ENCODE measurements at regions not wholly inside any gene's neighbourhood (a gene's known extent, or its start where the extent isn't known, plus 50 kb on each side); places are given as distances from the start of the nearest gene placed in this dataset.
"Not testable (repeated sequence)": the region's sequence is repeated elsewhere in the genome, so short reads cannot be mapped to it uniquely, and the experiment has no call there.

- no peak for DNase-seq (ENCODE audit: low spot score)
Measured at GRCh38 chr14:48052973-48053372, 377.6 kb upstream of the MDGA2 start.

- DNase-seq (ENCODE audit: low spot score) = no peak
Measured at GRCh38 chr14:48035836-48036235, 360.4 kb upstream of the MDGA2 start.

DNA sequence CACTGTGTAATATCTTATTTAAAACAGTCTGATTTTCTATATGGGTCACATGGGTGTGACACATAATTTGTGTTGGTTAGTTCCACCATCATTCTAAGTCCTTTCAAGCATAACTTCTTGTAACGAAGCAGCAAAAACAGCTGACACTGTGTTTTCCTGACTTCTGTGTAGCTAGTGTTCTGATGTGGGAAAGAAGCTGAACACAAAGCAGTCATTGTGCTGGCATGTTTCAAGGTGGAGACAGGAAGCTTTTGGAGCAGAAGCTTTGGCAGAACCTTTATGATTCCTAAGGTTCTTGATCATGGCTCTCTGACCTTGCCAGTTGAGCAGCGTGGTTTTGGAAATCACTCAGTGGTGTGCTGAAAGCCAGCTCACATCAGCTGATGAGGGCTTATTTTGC is 351.7 kb upstream of the MDGA2 start:
- no peak for DNase-seq (ENCODE audit: low spot score)

- no peak for DNase-seq (ENCODE audit: low spot score)
Measured at GRCh38 chr14:48023881-48024280, 348.5 kb upstream of the MDGA2 start.

GRCh38 chr14:48011484-48011883 is 336.1 kb upstream of the MDGA2 start:
- not testable (repeated sequence) for DNase-seq (ENCODE audit: low spot score)

DNA sequence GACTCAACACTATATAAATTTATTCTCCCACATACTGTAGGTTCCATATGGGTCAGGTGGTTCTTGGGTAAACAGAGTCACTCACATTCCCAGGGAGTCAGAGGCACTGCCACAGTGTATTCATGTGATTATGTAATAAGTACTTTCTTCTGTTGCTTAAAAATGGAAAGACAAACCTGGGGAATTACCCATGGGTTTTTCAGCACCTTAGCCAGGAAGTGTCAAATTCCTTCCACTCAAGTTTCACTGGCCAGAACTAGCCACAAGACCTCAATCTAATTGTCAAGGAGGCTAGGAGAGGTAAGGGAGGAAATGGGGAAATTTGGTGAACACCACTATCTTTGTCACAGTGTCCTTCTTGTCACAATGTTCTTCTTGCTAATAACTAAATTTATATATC is 333.2 kb upstream of the MDGA2 start:
- DNase-seq (ENCODE audit: low spot score) = no peak

DNA sequence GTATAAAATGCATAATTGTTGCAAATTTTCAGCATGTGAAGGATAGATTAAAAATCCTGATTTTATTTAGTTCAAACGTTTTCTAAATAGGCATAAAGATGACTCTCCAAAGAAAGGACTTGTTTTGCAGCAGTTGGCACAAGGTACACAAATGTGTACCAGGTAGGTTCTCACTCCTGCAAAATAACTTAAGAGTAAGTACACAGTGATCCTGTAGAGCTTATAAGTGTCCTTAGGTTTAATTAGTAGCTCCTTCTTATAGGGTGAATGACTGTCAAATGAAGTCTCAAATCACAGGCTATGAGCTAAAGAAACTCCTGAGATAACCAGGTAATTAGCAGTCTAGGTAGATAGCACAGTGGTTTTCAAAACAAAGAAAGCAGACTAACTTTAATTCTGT is 330.6 kb upstream of the MDGA2 start:
- no peak for DNase-seq (ENCODE audit: low spot score)

GRCh38 chr14:47993883-47994282 is 318.5 kb upstream of the MDGA2 start:
- no peak for DNase-seq (ENCODE audit: low spot score)

DNA sequence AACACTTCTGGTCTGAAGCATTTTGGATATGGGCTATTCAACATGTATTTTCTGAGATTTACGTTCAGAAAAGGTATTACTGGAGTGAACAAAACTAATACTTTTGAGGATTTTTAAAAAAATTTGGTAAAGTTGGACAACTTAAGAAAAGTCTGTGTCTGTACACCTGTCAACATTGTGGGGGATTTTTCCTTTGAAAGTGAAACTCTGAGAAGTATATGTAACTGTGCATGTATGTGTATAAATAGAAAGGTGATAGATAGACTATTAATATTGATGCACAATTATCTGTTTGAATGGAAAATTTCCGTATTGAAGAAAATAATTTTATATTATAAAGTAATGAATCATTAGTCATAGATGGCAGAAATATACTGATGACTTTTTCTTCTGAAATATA is 312.8 kb upstream of the MDGA2 start:
- DNase-seq (ENCODE audit: low spot score) = no peak

DNA sequence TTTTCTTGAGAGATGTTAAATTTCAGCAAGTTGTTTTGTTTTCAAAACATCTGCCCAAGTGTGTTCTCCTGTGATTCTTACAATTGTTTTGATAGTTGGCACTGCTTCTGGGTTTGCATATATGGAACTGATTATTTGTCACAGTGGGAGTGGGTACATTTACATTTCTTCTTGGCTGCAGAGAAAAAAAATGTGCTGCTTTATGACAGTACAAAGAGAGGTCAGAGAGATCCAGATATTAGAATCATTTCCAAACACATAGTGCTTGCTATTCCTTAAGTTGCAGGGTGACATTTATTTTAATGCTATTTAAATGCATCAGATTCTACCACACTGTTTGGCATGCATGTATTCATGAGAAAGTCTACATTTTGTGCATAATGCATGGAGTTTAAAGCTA is 303.5 kb upstream of the MDGA2 start:
- no peak for DNase-seq (ENCODE audit: low spot score)

DNA sequence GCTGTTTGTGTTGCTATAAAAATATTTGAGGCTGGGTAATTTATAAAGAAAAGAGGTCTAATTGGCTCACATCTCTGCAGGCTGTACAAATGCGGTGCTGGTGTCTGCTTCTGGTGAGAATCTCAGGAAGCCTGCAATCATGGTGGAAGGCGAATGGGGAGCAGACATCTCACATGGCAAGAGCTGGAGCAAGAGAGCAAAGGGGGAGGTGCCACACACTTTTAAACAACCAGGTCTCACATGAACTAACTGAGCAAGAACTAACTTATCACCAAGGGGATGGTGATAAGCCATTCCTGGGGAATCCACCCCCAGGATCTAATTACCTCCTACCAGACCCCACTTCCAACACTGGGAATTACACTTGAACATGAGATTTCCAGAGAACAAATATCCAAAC is 300.7 kb upstream of the MDGA2 start:
- no peak for DNase-seq (ENCODE audit: low spot score)

DNA sequence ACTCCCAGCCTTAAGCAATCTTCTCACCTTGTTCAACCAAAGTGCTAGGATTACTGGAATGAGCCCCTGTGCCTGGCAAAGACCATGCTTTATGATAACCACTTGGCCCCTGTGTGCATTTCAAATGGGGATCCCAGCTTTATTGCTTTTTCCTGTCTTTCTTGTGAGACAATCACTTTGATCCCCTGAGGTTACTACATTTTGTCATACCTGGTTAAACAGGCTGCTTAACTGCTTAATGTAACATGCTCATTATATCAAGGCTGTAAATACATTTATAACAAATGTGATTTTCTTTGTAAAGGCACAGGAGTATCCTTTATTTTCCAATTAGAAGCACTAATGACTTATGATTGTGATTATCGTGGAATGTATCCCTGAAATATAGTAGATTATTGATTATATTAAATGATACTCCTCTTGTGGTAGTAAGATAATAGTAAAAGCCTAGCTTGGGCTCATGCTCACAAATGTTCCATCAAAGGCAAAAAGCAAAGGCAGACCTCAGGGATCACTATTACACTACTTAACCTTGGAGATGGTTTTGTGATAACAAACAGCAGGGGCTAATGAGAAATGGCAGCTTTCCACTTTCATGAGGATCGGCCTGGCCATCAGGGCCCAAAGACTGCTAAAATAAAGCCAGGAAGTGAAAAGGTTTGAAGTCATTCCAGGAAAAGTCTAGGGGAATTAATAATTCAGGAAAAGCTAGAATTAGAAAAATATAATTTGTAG is 290.8 kb upstream of the MDGA2 start:
- no peak for DNase-seq (ENCODE audit: low spot score)

- no peak for DNase-seq (ENCODE audit: low spot score)
Measured at GRCh38 chr14:47961634-47962033, 286.2 kb upstream of the MDGA2 start.

- DNase-seq (ENCODE audit: low spot score) = no peak
Measured at GRCh38 chr14:47959740-47960139, 284.3 kb upstream of the MDGA2 start.

- DNase-seq (ENCODE audit: low spot score) = no peak
Measured at GRCh38 chr14:47949006-47949405, 273.6 kb upstream of the MDGA2 start.

GRCh38 chr14:47935332-47935731 is 259.9 kb upstream of the MDGA2 start:
- no peak for DNase-seq (ENCODE audit: low spot score)

GRCh38 chr14:47929334-47929733 is 253.9 kb upstream of the MDGA2 start:
- DNase-seq (ENCODE audit: low spot score) = no peak

- DNase-seq (ENCODE audit: low spot score) = no peak
Measured at GRCh38 chr14:47921133-47921532, 245.7 kb upstream of the MDGA2 start.

GRCh38 chr14:47919997-47920396 is 244.6 kb upstream of the MDGA2 start:
- DNase-seq (ENCODE audit: low spot score) = no peak

GRCh38 chr14:47919334-47919846 is 244.0 kb upstream of the MDGA2 start:
- no peak for DNase-seq (ENCODE audit: low spot score)

GRCh38 chr14:47917344-47917954 is 242.0 kb upstream of the MDGA2 start:
- DNase-seq (ENCODE audit: low spot score) = no peak

DNA sequence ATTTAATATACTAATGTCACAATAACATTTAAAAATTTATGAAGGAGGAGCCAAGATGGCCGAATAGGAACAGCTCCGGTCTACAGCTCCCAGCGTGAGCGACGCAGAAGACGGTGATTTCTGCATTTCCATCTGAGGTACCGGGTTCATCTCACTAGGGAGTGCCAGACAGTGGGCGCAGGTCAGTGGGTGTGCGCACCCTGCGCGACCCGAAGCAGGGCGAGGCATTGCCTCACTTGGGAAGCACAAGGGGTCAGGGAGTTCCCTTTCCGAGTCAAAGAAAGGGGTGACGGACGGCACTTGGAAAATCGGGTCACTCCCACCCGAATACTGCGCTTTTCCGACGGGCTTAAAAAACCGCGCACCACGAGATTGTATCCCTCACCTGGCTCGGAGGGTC is 225.7 kb upstream of the MDGA2 start:
- not testable (repeated sequence) for DNase-seq (ENCODE audit: low spot score)

DNA sequence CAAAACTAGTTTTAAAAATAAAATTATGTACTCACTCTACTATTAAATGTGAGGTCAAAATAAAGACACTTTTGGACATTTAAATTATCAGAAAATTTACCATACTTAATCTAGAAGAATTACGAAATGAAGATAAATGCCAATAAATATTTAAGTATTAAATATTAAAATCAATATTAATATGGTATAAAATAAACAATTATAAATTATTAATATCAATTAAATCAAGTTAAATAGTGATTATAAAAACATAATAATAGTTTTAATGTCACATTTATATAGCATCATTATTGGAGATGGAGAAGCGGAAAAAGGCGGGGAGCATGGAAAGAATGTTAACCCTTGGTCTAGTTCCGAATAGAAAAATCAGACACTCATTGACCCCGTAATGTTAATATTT is 224.3 kb upstream of the MDGA2 start:
- no peak for DNase-seq (ENCODE audit: low spot score)

DNA sequence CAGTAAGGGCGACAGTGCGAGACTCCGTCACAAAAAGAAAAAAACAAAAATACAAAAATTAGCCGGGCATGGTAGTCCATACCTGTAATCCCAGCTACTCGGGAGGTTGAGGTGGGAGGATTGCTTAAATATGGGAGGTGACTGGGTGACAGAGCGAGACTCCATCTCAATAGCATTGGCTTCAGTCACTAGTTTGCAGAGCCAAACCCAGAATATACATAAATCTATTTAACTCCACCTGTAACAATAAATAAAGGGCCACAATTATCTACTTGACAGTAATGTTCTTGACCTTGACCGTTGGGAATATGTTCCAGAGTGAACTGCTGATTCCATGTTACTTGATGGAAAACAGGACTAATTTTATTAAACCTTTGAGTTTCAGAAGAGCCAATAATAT is 198.9 kb upstream of the MDGA2 start:
- no peak for DNase-seq (ENCODE audit: low spot score)
